ENCODE measurements at regions not wholly inside any gene's neighbourhood (a gene's known extent, or its start where the extent isn't known, plus 50 kb on each side); places are given as distances from the start of the nearest gene placed in this dataset.

DNA sequence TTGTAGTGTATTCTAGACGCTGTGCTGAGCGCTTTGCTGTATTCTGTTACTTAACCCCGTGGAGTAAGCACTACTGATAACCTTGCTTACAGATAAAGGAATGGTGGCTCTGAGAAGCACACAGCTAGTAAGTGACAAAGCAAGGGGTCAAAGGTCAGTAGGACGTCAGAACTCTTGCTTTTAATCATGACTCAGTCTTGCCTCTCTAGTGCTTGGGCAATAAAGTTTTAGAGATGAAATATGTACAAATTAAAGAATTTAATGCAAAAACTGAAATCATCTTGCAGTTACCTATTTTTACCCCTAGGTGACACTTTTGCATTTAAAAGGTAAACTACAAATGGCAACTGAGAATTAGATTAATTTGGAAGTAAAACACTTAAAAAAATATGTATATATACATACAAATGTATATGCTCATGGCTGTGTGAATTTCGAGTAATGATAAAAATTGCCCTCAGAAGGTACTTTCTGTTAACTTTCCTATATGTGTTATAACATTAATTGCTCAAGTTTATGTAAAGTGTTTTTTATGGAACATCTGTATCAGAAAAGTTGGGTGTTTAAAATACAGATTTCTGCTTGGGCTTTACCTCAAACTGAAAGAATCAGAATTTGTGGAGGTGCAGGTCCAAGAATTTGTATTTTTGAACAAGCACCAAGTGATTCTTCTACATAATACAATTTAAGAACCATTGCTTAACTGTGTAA is 175.1 kb upstream of the DAB2 start:
- H3K9me3 ChIP-seq (ENCODE audit: control insufficient read depth, low read length), result no peaks in the 10 kb centered on the region
- H3K27ac ChIP-seq, result no peak overlapping the region
- no peak overlapping the region for H3K4me3 ChIP-seq (ENCODE audit: low read depth, low read length)
- TF ChIP-seq, protein P1, sequence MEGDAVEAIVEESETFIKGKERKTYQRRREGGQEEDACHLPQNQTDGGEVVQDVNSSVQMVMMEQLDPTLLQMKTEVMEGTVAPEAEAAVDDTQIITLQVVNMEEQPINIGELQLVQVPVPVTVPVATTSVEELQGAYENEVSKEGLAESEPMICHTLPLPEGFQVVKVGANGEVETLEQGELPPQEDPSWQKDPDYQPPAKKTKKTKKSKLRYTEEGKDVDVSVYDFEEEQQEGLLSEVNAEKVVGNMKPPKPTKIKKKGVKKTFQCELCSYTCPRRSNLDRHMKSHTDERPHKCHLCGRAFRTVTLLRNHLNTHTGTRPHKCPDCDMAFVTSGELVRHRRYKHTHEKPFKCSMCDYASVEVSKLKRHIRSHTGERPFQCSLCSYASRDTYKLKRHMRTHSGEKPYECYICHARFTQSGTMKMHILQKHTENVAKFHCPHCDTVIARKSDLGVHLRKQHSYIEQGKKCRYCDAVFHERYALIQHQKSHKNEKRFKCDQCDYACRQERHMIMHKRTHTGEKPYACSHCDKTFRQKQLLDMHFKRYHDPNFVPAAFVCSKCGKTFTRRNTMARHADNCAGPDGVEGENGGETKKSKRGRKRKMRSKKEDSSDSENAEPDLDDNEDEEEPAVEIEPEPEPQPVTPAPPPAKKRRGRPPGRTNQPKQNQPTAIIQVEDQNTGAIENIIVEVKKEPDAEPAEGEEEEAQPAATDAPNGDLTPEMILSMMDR (IDR thresholded peaks at IDR 0.05), result peak; percentile 66
- no peak overlapping the region for H3K9ac ChIP-seq
- no peaks in the 10 kb centered on the region for H3K4me1 ChIP-seq
- H2AFZ ChIP-seq, result peak overlapping the region; percentile 23
- no peaks in the 10 kb centered on the region for H3K79me2 ChIP-seq
- no peaks in the 10 kb centered on the region for H3K36me3 ChIP-seq (ENCODE audit: control insufficient read depth, insufficient read depth, low read length)
- H3K4me2 ChIP-seq (ENCODE audit: low read length), result no peak overlapping the region
- H3K27me3 ChIP-seq (ENCODE audit: control insufficient read depth, insufficient read depth, low read length), result no peaks in the 10 kb centered on the region

DNA sequence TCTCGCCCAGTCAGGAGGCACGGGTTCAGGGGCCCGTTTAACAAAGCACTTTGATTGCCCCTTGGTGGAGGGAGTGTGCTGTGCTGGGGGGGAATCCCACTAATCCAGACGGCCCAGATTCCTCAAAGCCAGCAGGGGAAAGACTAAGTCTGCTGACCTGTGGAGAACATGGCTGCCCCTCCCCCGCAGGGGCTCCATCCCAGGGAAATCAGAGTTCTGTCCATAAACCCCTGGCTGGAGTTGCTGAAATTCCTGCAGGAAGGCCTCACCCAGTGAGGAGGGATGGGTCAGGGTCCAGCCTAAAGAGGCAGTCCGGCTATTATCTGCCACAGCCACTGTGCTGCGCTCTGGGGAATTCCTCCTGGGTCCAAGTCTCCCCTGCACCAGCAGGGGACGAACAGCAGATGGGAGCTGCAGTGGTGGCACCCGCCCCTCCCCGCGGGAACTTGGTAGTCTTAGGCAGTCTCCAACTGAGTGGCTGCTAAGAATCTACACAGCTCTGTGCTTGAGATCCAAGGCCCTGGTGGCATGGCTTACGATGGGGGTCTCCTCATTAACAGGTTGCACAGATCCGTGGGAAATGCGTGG is 174.0 kb upstream of the DAB2 start:
- H3K36me3 ChIP-seq (ENCODE audit: control insufficient read depth, insufficient read depth, low read length), result no peaks in the 10 kb centered on the region
- TF ChIP-seq, protein P1 (IDR thresholded peaks at IDR 0.05), result no peak
- no peak overlapping the region for H3K9ac ChIP-seq
- no peaks in the 10 kb centered on the region for H3K79me2 ChIP-seq
- H3K4me3 ChIP-seq (ENCODE audit: low read depth, low read length), result no peak overlapping the region
- no peak overlapping the region for H3K4me2 ChIP-seq (ENCODE audit: low read length)
- H3K27ac ChIP-seq, result no peak overlapping the region
- H3K27me3 ChIP-seq (ENCODE audit: control insufficient read depth, insufficient read depth, low read length), result no peaks in the 10 kb centered on the region
- H3K4me1 ChIP-seq, result no peaks in the 10 kb centered on the region
- no peaks in the 10 kb centered on the region for H3K9me3 ChIP-seq (ENCODE audit: control insufficient read depth, low read length)
- no peak overlapping the region for H2AFZ ChIP-seq

DNA sequence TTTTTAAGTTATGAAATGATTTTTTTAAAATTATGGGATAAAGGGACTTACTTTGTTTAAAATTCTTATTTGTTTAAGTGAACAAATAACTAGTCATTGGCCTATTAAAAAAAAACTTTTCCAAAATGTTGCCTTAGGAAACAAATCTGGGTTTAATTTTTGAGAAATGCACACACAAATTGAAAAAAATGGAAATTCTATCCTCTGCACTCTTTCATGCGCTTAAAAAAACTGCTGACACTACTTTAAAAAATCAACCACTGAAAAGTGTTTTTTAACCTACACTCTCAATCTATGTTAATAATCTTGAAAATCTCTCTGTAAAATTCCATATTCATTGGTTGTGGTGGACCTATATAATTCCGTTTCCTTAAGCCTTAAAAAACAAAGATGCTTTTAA is 163.4 kb upstream of the DAB2 start:
- Histone ChIP-seq H2AFZ (peak overlapping the region; percentile 50), H3K9me3 (ENCODE audit: control insufficient read depth, low read length) (no peaks in the 10 kb centered on the region), H3K79me2 (no peaks in the 10 kb centered on the region), H3K4me1 (peaks cover 20% of the 10 kb centered on the region), H3K9ac (no peak overlapping the region), H3K36me3 (ENCODE audit: control insufficient read depth, insufficient read depth, low read length) (no peaks in the 10 kb centered on the region), H3K27ac (peak overlapping the region; percentile 55), H3K27me3 (ENCODE audit: control insufficient read depth, insufficient read depth, low read length) (no peaks in the 10 kb centered on the region), H3K4me3 (ENCODE audit: low read depth, low read length) (no peak overlapping the region), H3K4me2 (ENCODE audit: low read length) (peak overlapping the region; percentile 20)
- TF ChIP-seq, protein P1 (IDR thresholded peaks at IDR 0.05), result no peak

DNA sequence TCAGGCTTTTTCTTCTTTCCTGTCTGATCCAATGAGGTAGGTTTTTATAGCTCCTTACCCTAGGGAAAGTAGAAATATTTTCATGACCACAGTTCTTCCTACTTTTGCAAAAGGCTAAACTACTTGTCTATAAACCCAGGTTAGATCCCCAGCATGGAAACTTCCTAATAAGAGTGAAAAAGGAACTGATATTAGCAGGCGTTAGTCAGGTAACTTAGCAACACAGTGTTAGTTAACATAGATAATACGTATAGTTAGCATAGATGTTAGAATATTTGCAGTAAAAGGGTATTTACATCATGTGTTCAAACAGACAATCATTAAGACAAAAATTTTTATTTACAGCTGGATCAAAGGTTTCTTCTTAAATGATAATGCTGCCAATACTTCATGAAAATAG is 162.9 kb upstream of the DAB2 start:
- Histone ChIP-seq H2AFZ (peak overlapping the region; percentile 23), H3K27me3 (ENCODE audit: control insufficient read depth, insufficient read depth, low read length) (no peaks in the 10 kb centered on the region), H3K36me3 (ENCODE audit: control insufficient read depth, insufficient read depth, low read length) (no peaks in the 10 kb centered on the region), H3K4me1 (peaks cover 20% of the 10 kb centered on the region), H3K27ac (peak overlapping the region; percentile 7), H3K4me3 (ENCODE audit: low read depth, low read length) (no peak overlapping the region), H3K9me3 (ENCODE audit: control insufficient read depth, low read length) (no peaks in the 10 kb centered on the region), H3K4me2 (ENCODE audit: low read length) (no peak overlapping the region), H3K79me2 (no peaks in the 10 kb centered on the region), H3K9ac (no peak overlapping the region)
- TF ChIP-seq, protein P1 (IDR thresholded peaks at IDR 0.05), result no peak

DNA sequence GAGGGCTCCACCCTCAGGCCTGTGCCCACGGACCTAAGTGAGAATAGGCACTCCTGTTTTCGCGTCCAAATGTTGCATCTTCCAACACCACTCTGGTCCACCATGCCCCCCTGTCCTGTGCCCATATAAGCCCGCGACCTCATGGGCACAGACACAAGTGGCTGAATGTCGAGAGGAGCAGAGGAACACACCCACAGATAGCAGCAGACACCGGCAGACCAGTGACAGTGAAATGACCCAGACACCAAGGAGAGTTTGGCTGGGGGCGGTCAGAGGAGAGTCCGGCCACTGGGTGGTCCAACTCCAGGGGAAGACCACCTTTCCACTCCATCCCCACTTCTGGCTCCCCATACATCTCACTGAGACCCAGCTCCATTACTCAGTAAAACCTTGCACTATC is 161.4 kb upstream of the DAB2 start:
- TF ChIP-seq, protein P1 (IDR thresholded peaks at IDR 0.05), result no peak
- H3K9me3 ChIP-seq (ENCODE audit: control insufficient read depth, low read length), result no peaks in the 10 kb centered on the region
- no peak overlapping the region for H3K4me2 ChIP-seq (ENCODE audit: low read length)
- H2AFZ ChIP-seq, result no peak overlapping the region
- H3K36me3 ChIP-seq (ENCODE audit: control insufficient read depth, insufficient read depth, low read length), result no peaks in the 10 kb centered on the region
- H3K9ac ChIP-seq, result no peak overlapping the region
- H3K4me1 ChIP-seq, result peaks cover 17% of the 10 kb centered on the region
- H3K4me3 ChIP-seq (ENCODE audit: low read depth, low read length), result no peak overlapping the region
- H3K27ac ChIP-seq, result no peak overlapping the region
- H3K27me3 ChIP-seq (ENCODE audit: control insufficient read depth, insufficient read depth, low read length), result no peaks in the 10 kb centered on the region
- no peaks in the 10 kb centered on the region for H3K79me2 ChIP-seq
